Testis (tissue), 2 donors: ENCODE measurements at regions not wholly inside any gene's neighbourhood (a gene's known extent, or its start where the extent isn't known, plus 50 kb on each side); places are given as distances from the start of the nearest gene placed in this dataset.

ENCODE experiments used
- DNase-seq: peaks from one replicate; pipeline ENCODE4 v3.0.0-alpha.2; 2019
- H3K27ac ChIP-seq, 2 donors: fragments of 200-600 bp; sonication (generic); one replicate each; pipeline ENCODE4 v1.5.1; 2019
- H3K27me3 ChIP-seq: fragments of 200-600 bp; sonication (generic); one replicate; pipeline ENCODE4 v1.5.1; 2019
- H3K36me3 ChIP-seq: fragments of 200-600 bp; sonication (generic); one replicate; pipeline ENCODE4 v1.5.1; 2017; ENCODE audit warnings: low read depth; ENCODE audit errors: missing control alignments
- H3K4me1 ChIP-seq: fragments of 200-600 bp; sonication (generic); one replicate; pipeline ENCODE4 v1.5.1; 2019
- H3K4me3 ChIP-seq, 2 donors: fragments of 200-600 bp; sonication (generic); one replicate each; pipeline ENCODE4 v1.5.1; 2017 to 2019
- H3K9me3 ChIP-seq: fragments of 200-600 bp; sonication (generic); one replicate; pipeline ENCODE4 v1.5.1; 2017
- POLR2A ChIP-seq: fragments of 450-650 bp; IDR thresholded peaks from one replicate; pipeline ENCODE4 v1.6.1; 2017; ENCODE audit warnings: antibody characterized with exemption, mild to moderate bottlenecking, moderate library complexity
- whole genome bisulfite sequencing, 2 donors: methylation state at CpG; one replicate each; pipeline ENCODE4 v1.1.5; 2018; 5-methylcytosine and 5-hydroxymethylcytosine counted together
- intact Hi-C: fragments of 100-400 bp; cut with DNase I; formaldehyde crosslinking; loops from one replicate; pipeline ENCODE4 v1.15.1; 2023; ENCODE audit warnings: low total_unique reads
- TF ChIP-seq, protein P1 (sequence below), 3 experiments: fragments of 450-650 bp in 2 of 3; fragments of 200-600 bp in 1 of 3; sonication (generic) in 1 of 3; IDR thresholded peaks; one replicate each; pipeline ENCODE4 v1.5.1; 2016 to 2019; ENCODE audit warnings: antibody characterized with exemption in 3 of 3, mild to moderate bottlenecking in 2 of 3, moderate library complexity in 1 of 3

DNA sequence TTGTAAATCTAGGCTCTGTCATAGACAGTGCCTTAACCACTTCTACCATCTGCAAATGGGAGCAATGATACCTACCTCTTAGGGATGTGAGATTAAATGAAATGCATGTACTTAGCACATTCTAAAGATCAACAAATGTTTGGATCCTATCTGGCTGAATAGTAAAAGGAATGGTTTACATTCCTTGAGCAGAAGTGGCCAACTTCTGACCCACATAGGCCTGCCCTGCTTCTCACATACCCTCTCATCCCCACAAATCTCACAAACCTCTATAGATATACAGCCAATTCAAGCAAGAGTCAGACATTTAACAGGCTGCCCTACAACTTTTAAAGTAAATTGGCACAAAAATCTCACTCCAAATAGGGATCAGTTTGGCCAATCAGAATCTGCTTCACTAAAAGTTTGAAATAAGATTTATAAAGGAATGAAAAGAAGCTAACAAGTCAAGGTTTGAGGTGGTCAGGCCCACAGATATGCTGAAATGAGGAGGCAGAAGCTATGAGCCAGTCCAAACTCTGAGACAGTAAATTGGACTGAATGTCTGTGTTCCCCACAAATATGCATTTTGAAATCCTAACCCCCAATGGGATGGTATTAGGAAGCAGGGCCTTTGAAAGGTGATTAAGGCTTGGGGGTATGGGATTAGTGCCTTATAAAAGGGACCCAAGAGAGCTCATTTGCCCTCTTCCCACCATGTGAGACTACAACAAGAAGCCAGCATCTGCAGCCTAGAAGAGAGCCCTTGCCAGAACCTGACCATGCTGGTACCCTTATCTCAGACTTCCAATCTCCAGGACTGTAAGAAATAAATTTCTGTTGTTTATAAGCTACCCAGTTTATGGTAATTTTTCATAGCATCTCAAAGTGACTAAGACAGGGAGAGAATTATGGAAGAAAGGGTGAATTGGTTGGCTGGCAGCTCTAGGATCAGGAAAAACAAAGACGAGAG lies 227.8 kb upstream of the RBMS1 start:
- no peak for TF ChIP-seq POLR2A
- TF ChIP-seq, protein P1, sequence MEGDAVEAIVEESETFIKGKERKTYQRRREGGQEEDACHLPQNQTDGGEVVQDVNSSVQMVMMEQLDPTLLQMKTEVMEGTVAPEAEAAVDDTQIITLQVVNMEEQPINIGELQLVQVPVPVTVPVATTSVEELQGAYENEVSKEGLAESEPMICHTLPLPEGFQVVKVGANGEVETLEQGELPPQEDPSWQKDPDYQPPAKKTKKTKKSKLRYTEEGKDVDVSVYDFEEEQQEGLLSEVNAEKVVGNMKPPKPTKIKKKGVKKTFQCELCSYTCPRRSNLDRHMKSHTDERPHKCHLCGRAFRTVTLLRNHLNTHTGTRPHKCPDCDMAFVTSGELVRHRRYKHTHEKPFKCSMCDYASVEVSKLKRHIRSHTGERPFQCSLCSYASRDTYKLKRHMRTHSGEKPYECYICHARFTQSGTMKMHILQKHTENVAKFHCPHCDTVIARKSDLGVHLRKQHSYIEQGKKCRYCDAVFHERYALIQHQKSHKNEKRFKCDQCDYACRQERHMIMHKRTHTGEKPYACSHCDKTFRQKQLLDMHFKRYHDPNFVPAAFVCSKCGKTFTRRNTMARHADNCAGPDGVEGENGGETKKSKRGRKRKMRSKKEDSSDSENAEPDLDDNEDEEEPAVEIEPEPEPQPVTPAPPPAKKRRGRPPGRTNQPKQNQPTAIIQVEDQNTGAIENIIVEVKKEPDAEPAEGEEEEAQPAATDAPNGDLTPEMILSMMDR (IDR thresholded peaks at IDR 0.05), result no peak
- Histone ChIP-seq H3K36me3 (no peaks in the 10 kb centered on the region), H3K4me3 (no peak overlapping the region), H3K4me1 (no peaks in the 10 kb centered on the region), H3K9me3 (no peaks in the 10 kb centered on the region), H3K27ac (no peak overlapping the region), H3K27me3 (no peaks in the 10 kb centered on the region)
- intact Hi-C loops, result no loop called here
- WGBS, 2 donors, result 97 to 100% methylated on average over 1 of the region's 1 CpG
- no peak for DNase-seq

DNA sequence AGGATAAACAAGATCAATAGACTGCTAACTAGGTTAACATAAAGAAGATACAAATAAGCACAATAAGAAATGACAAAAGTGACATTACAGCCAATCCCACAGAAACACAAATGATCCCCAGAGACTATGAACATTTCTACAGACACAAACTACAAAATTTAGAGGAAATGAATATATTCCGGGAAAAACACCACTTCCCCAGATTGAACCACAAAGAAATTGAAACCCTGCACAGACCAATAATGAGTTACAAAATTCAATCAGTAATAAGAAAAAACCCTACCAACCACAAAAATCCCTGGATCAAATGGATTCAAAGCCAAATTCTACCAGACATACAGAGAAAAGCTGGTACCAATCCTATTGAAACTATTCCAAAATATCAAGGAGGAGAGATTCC lies 232.4 kb upstream of the RBMS1 start:
- H3K36me3 ChIP-seq, result no peaks in the 10 kb centered on the region
- intact Hi-C loops, result no loop called here
- no peaks in the 10 kb centered on the region for H3K4me1 ChIP-seq
- H3K27ac ChIP-seq, result no peak overlapping the region
- no peaks in the 10 kb centered on the region for H3K9me3 ChIP-seq
- H3K27me3 ChIP-seq, result no peaks in the 10 kb centered on the region
- TF ChIP-seq POLR2A, result no peak
- TF ChIP-seq, protein P1 (IDR thresholded peaks at IDR 0.05), result no peak
- no peak for DNase-seq
- H3K4me3 ChIP-seq, result no peak overlapping the region
- WGBS, 2 donors, result 36 to 91% methylated on average over 1 of the region's 1 CpG

DNA sequence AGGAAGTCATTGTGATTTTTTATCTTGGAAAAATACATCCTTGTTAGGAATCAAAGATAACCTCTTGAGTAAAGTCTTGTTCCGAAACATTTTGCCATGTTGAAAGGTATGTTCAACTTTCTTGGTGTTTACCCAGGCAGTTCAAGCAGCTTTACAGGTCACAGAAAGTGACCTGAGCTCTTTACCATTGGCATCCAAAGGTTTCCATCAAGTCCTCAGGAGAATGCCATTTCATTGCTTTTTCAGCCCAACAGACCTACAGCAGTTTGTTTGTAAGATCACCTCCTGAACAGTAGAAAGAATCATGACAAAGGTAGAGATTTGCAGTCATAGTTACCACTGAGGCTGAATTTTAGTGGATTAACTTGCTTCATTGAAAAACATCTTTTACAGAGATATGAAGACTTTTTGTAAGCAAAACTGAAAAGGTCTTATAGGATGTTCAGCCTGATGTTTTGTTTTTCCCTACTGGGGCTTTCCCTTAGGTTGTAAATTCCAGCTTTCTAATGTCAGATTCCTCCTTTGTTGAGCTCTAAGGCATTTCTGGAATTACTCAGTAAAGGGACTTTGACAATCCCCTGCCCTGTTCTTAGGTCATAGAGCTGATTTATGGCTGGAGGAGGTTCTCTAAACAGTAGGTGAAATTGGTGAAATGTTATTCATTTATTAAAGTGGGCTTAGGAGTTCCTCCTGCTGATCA lies 236.8 kb upstream of the RBMS1 start:
- Histone ChIP-seq H3K27me3 (no peaks in the 10 kb centered on the region), H3K4me3 (no peak overlapping the region), H3K27ac (no peak overlapping the region), H3K9me3 (no peaks in the 10 kb centered on the region), H3K4me1 (no peaks in the 10 kb centered on the region), H3K36me3 (no peaks in the 10 kb centered on the region)
- TF ChIP-seq POLR2A, result no peak
- TF ChIP-seq, protein P1 (IDR thresholded peaks at IDR 0.05), result no peak
- DNase-seq, result no peak
- 84 to 100% methylated on average over 1 of the region's 1 CpG for WGBS, 2 donors
- intact Hi-C loops, result no loop called here

DNA sequence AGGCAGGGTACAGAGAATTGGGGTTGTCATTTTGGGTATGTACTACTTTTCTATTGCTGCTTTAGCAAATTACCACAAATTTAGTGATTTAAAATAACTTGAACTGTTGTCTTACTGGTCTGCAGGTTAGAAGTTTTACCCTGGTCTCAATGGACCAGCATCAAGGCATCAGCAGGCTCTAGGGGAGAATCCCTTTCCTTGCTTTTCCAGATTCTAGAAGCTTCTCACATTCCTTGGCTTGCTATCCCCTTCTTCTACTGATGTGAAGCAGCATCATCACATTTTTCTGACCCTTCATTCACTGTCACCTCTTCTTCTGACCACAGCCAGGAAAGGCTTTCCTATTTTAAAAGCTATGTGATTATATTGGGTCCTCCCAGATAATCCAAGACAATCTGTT lies 237.8 kb upstream of the RBMS1 start:
- Histone ChIP-seq H3K36me3 (no peaks in the 10 kb centered on the region), H3K4me3 (no peak overlapping the region), H3K27ac (no peak overlapping the region), H3K4me1 (no peaks in the 10 kb centered on the region), H3K27me3 (no peaks in the 10 kb centered on the region), H3K9me3 (no peaks in the 10 kb centered on the region)
- no peak for DNase-seq
- TF ChIP-seq POLR2A, result no peak
- TF ChIP-seq, protein P1 (IDR thresholded peaks at IDR 0.05), result no peak
- intact Hi-C loops, result no loop called here
